ENCODE measurements at regions not wholly inside any gene's neighbourhood (a gene's known extent, or its start where the extent isn't known, plus 50 kb on each side); places are given as distances from the start of the nearest gene placed in this dataset.

Small RNA genes lying in the stretch of these regions (small RNA-seq; reads per million reads assigned to genes)
- 0 reads per million in 2 donors for gene AC008571.1

Data from Peyer's patch (tissue), 2 donors.